ENCODE measurements at regions not wholly inside any gene's neighbourhood (a gene's known extent, or its start where the extent isn't known, plus 50 kb on each side); places are given as distances from the start of the nearest gene placed in this dataset.

DNA sequence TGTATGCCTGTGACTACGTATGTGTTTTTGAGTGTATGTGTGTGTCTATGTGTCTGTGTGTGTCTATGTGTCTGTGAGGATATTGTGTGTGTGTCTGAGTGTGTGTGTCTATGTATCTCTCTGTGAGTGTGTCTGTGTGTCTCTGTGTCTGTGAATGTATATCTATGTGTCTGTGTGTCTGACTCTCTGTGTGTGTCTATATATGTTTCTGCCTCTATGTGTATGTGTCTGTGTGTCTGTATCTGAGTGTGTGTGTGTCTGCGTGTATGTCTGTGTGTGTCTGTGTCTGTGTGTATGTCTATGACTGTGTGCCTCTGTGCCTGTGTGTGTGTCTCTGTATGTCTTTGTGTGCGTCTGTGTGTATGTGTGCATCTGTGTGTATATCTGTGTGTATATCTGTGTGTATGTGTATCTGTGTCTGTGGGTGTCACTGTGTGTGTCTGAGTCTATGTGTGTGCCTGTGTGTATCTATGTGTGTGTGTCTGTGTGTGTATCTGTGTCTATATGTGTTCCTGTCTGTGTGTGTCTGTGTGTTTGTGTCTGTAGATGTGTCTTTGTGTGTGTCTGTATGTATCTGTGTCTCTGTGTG, 172.7 kb downstream of the MYCN start:
- no peak for TF ChIP-seq POLR2A (IDR thresholded peaks at IDR 0.05)
- TF ChIP-seq, protein P1, sequence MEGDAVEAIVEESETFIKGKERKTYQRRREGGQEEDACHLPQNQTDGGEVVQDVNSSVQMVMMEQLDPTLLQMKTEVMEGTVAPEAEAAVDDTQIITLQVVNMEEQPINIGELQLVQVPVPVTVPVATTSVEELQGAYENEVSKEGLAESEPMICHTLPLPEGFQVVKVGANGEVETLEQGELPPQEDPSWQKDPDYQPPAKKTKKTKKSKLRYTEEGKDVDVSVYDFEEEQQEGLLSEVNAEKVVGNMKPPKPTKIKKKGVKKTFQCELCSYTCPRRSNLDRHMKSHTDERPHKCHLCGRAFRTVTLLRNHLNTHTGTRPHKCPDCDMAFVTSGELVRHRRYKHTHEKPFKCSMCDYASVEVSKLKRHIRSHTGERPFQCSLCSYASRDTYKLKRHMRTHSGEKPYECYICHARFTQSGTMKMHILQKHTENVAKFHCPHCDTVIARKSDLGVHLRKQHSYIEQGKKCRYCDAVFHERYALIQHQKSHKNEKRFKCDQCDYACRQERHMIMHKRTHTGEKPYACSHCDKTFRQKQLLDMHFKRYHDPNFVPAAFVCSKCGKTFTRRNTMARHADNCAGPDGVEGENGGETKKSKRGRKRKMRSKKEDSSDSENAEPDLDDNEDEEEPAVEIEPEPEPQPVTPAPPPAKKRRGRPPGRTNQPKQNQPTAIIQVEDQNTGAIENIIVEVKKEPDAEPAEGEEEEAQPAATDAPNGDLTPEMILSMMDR (IDR thresholded peaks at IDR 0.05) = no peak
